Tibial artery (tissue), 4 donors: ENCODE measurements at regions not wholly inside any gene's neighbourhood (a gene's known extent, or its start where the extent isn't known, plus 50 kb on each side); places are given as distances from the start of the nearest gene placed in this dataset.

Experiments used
- DNase-seq, 2 donors: peaks; one replicate each; pipeline ENCODE4 v3.0.0-alpha.2; 2019
- H3K27ac ChIP-seq, 2 donors: fragments of 200-600 bp; sonication (generic) in 1 of 2; 1 replicate in 1 of 2; 2 replicates in 1 of 2; pipeline ENCODE4 v1.5.1; 2018 to 2019; ENCODE audit warnings: mild to moderate bottlenecking in 1 of 2
- H3K27me3 ChIP-seq, 2 donors: fragments of 200-600 bp; sonication (generic) in 1 of 2; one replicate each; pipeline versions ENCODE4 v1.5.1 to v1.6.0; 2016 to 2019
- H3K36me3 ChIP-seq, 3 donors: fragments of 200-600 bp; sonication (generic) in 2 of 3; one replicate each; pipeline ENCODE4 v1.5.1; 2016 to 2019; ENCODE audit warnings: mild to moderate bottlenecking in 2 of 3
- H3K4me1 ChIP-seq, 4 donors: fragments of 200-600 bp; sonication (generic) in 2 of 4; 1 replicate in 3 of 4; 2 replicates in 1 of 4; pipeline ENCODE4 v1.5.1; 2016 to 2019
- H3K4me3 ChIP-seq, 2 donors: fragments of 200-600 bp; sonication (generic) in 1 of 2; 1 replicate in 1 of 2; 2 replicates in 1 of 2; pipeline ENCODE4 v1.5.1; 2018 to 2019; ENCODE audit warnings: mild to moderate bottlenecking in 2 of 2
- H3K9me3 ChIP-seq, 3 donors: fragments of 200-600 bp; sonication (generic) in 1 of 3; one replicate each; pipeline ENCODE4 v1.5.1; 2016 to 2019
- intact Hi-C: fragments of 100-400 bp; cut with DNase I; formaldehyde crosslinking; loops from one replicate; pipeline ENCODE4 v1.15.0; 2023; ENCODE audit warnings: low total_unique reads
- TF ChIP-seq, protein P1 (sequence below), 2 experiments: fragments of 200-600 bp in 1 of 2; fragments of 450-650 bp in 1 of 2; IDR thresholded peaks; one replicate each; pipeline ENCODE4 v1.5.1; 2017 to 2019; ENCODE audit warnings: antibody characterized with exemption in 2 of 2, mild to moderate bottlenecking in 1 of 2, moderate library complexity in 1 of 2

DNA sequence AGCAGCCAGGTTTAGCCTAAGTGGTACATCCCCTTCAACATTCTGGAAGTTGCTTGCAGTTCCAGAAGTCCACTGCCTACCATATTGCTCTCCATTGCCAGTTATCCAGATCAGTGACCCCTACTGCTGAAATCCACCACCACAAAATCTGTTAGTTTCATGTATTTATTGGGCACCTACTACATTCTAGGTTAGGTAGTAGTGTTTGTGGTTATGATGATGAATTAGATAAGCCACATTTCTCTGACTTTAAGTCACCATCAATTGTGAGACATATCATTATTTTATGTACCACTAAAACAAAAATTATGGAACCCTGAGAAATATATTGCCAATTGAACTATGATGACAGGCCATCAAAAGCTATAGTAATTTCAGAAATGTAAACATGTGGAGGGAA, 139.5 kb upstream of the PKDCC start:
- TF ChIP-seq, protein P1, sequence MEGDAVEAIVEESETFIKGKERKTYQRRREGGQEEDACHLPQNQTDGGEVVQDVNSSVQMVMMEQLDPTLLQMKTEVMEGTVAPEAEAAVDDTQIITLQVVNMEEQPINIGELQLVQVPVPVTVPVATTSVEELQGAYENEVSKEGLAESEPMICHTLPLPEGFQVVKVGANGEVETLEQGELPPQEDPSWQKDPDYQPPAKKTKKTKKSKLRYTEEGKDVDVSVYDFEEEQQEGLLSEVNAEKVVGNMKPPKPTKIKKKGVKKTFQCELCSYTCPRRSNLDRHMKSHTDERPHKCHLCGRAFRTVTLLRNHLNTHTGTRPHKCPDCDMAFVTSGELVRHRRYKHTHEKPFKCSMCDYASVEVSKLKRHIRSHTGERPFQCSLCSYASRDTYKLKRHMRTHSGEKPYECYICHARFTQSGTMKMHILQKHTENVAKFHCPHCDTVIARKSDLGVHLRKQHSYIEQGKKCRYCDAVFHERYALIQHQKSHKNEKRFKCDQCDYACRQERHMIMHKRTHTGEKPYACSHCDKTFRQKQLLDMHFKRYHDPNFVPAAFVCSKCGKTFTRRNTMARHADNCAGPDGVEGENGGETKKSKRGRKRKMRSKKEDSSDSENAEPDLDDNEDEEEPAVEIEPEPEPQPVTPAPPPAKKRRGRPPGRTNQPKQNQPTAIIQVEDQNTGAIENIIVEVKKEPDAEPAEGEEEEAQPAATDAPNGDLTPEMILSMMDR (IDR thresholded peaks at IDR 0.05), result no peak
- H3K27ac ChIP-seq, result no peak overlapping the region

DNA sequence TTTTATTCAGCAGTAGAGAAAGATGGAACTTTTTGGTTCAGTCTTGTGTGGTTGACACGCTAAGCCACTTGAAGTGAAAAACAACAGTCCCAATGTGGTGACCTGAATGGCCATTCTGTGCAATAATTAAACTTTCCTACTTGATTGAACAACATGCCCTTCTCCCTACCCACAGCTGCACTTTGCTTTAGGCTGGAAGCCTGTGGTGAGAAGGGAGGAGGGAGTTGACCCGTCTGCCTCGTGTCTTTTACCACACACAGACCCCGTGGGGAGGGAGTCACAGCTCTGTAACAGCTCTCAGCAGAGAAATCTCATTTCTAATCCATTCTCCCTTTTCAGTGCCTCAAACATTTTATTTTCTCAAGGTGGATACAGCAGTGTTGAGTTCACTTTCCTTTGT, 138.2 kb upstream of the PKDCC start:
- DNase-seq, result no peak
- no peaks in the 10 kb centered on the region for H3K27me3 ChIP-seq
- no peaks in the 10 kb centered on the region for H3K9me3 ChIP-seq
- H3K36me3 ChIP-seq, result no peaks in the 10 kb centered on the region
- peaks cover 0 to 45% (median 17%) of the 10 kb centered on the region in 4 donors for H3K4me1 ChIP-seq
- no peak overlapping the region for H3K27ac ChIP-seq
- no peak overlapping the region for H3K4me3 ChIP-seq
- TF ChIP-seq, protein P1 (IDR thresholded peaks at IDR 0.05), result no peak
- intact Hi-C loops, result no loop called here

More for the DNA sequence above, 139.5 kb upstream of the PKDCC start:
- Histone ChIP-seq H3K27me3 (no peaks in the 10 kb centered on the region), H3K9me3 (no peaks in the 10 kb centered on the region), H3K36me3 (no peaks in the 10 kb centered on the region), H3K4me1 (peaks cover 0 to 41% (median 18%) of the 10 kb centered on the region in 4 donors), H3K4me3 (no peak overlapping the region)
- no peak for DNase-seq
- intact Hi-C loops, result no loop called here

DNA sequence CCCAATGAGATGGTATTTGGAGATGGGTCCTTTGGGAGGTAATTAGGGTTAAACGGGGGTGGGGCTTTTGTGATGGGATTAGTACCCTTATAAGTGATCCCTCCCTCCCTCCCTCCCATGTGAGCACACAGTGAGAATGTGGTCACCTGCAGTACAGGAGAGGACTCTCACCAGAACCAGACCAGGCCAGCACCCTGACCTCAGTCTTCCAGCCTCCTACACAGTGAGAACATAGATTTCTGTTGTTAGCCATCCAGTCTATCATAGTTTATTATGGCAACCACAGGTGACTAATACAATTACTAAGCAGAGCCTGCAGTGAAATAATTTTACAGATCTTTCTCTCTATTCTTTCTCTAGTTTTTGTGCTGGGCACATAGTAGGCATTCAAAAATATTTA, 137.7 kb upstream of the PKDCC start:
- no peaks in the 10 kb centered on the region for H3K36me3 ChIP-seq
- H3K27ac ChIP-seq, result no peak overlapping the region
- H3K27me3 ChIP-seq, result no peaks in the 10 kb centered on the region
- TF ChIP-seq, protein P1 (IDR thresholded peaks at IDR 0.05), result no peak
- H3K9me3 ChIP-seq, result no peaks in the 10 kb centered on the region
- H3K4me1 ChIP-seq, result peaks cover 0 to 51% (median 20%) of the 10 kb centered on the region in 4 donors
- no peak for DNase-seq
- H3K4me3 ChIP-seq, result no peak overlapping the region
- intact Hi-C loops, result loop anchor here (10.0 kb wide), 1 partner anchor 55 kb away; no protein-coding TSS in a partner anchor

DNA sequence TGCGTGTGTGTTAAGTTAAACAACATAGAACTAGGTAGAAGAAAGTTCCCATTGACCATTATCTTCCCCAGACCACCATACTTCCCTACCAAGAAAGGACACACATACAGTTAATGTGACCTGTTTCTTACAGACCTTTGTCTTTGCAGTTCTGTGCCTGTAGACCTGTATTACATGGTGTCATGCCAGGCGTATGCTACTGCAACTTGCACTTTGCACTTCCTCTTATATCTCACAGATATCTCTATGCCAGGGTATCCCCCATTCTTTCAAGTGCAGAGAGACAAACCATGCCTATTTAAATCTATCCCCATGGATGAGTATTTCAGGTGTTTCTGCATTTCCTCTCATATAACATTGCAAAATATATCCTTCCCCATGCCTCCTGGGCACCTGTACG, 136.8 kb upstream of the PKDCC start:
- no peaks in the 10 kb centered on the region for H3K36me3 ChIP-seq
- H3K4me3 ChIP-seq, result no peak overlapping the region
- DNase-seq, result no peak
- no peaks in the 10 kb centered on the region for H3K27me3 ChIP-seq
- intact Hi-C loops, result loop anchor here (10.0 kb wide), 1 partner anchor 54 kb away; no protein-coding TSS in a partner anchor
- no peaks in the 10 kb centered on the region for H3K9me3 ChIP-seq
- H3K4me1 ChIP-seq, result peaks cover 0 to 51% (median 20%) of the 10 kb centered on the region in 4 donors
- H3K27ac ChIP-seq, result no peak overlapping the region
- TF ChIP-seq, protein P1 (IDR thresholded peaks at IDR 0.05), result no peak

DNA sequence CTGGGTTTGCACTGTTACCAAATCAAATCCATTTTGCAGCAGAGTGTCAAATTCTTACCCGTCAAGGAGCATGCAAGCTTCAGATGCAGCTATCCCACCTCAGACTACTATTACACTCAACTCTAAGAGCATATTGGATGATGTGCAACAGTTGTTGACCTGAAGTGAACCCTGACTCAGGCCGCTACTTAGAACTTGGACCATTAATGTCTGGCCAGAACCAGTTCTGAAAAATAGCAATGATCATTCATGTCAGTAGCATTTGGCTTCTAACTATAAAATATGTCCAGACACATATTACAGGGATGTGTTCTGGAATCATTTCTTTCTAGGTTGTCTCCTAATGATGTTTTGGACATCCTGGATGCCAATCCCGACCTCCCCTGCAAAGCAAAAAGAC, 135.5 kb upstream of the PKDCC start:
- DNase-seq, result peak in 1 of 2 donors; percentile 47
- H3K27me3 ChIP-seq, result no peaks in the 10 kb centered on the region
- peak overlapping the region; percentile 17 to 52 for H3K27ac ChIP-seq
- peaks cover 0 to 47% (median 18%) of the 10 kb centered on the region in 4 donors for H3K4me1 ChIP-seq
- TF ChIP-seq, protein P1 (IDR thresholded peaks at IDR 0.05), result no peak
- no peak overlapping the region for H3K4me3 ChIP-seq
- no peaks in the 10 kb centered on the region for H3K36me3 ChIP-seq
- H3K9me3 ChIP-seq, result no peaks in the 10 kb centered on the region
- intact Hi-C loops, result loop anchor here (10.0 kb wide), 1 partner anchor 52 kb away; no protein-coding TSS in a partner anchor

DNA sequence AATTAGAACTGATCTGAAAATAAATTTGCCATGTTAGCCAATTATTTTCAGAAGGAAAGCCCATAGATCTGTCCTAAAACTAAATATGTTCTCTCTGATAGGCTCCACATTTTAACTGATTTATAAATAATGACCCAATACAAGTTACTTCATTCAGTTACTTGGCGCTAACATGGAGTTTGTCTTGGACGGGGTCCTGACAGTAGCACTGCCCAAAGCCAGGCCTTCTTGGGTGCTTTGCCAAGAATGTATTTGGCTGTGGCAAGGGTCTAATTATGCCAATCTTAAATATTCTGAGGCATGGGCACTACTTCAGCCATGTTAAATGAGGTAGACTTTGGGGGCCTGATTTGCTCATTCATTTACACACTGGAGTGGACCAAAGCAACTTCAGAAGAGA, 135.0 kb upstream of the PKDCC start:
- intact Hi-C loops, result loop anchor here (10.0 kb wide), 1 partner anchor 52 kb away; no protein-coding TSS in a partner anchor
- no peaks in the 10 kb centered on the region for H3K27me3 ChIP-seq
- DNase-seq, result no peak
- TF ChIP-seq, protein P1 (IDR thresholded peaks at IDR 0.05), result no peak
- H3K4me1 ChIP-seq, result peaks cover 0 to 42% (median 18%) of the 10 kb centered on the region in 4 donors
- no peaks in the 10 kb centered on the region for H3K9me3 ChIP-seq
- H3K36me3 ChIP-seq, result no peaks in the 10 kb centered on the region
- H3K4me3 ChIP-seq, result no peak overlapping the region
- peak overlapping the region; percentile 52 to 59 for H3K27ac ChIP-seq
